HG03108 (cell line): ENCODE measurements at regions not wholly inside any gene's neighbourhood (a gene's known extent, or its start where the extent isn't known, plus 50 kb on each side); places are given as distances from the start of the nearest gene placed in this dataset.
"Not testable (repeated sequence)": the region's sequence is repeated elsewhere in the genome, so short reads cannot be mapped to it uniquely, and the experiment has no call there.

ENCODE experiments used
- ATAC-seq: cut with Tn5 transposase; IDR thresholded peaks from one replicate; pipeline ENCODE4 v1.9.1; 2021; ENCODE audit warnings: moderate library complexity; ENCODE audit not compliant: unreplicated experiment

- not testable (repeated sequence) for ATAC-seq
These were observed 192.0 kb upstream of the ETV3 start for GRCh38 chr1:157330177-157330576.

GRCh38 chr1:157328120-157328519 lies 189.9 kb upstream of the ETV3 start:
- ATAC-seq: not testable (repeated sequence)

GRCh38 chr1:157326173-157326859 lies 188.1 kb upstream of the ETV3 start:
- ATAC-seq: no peak

GRCh38 chr1:157325220-157325619 lies 187.0 kb upstream of the ETV3 start:
- no peak for ATAC-seq

- not testable (repeated sequence) for ATAC-seq
These were observed 183.8 kb upstream of the ETV3 start for GRCh38 chr1:157321972-157322371.

GRCh38 chr1:157319567-157319966 lies 181.4 kb upstream of the ETV3 start:
- ATAC-seq: no peak

GRCh38 chr1:157317229-157317628 lies 179.0 kb upstream of the ETV3 start:
- ATAC-seq: not testable (repeated sequence)

GRCh38 chr1:157315544-157315943 lies 177.3 kb upstream of the ETV3 start:
- no peak for ATAC-seq

- ATAC-seq: no peak
These were observed 176.2 kb upstream of the ETV3 start for GRCh38 chr1:157314408-157314807.

- ATAC-seq: no peak
These were observed 175.1 kb upstream of the ETV3 start for GRCh38 chr1:157313240-157313807.

- ATAC-seq: no peak
These were observed 174.1 kb upstream of the ETV3 start for GRCh38 chr1:157312082-157312812.

GRCh38 chr1:157311730-157312081 lies 173.5 kb upstream of the ETV3 start:
- no peak for ATAC-seq

- ATAC-seq: not testable (repeated sequence)
These were observed 172.9 kb upstream of the ETV3 start for GRCh38 chr1:157310805-157311729.

GRCh38 chr1:157310401-157310800 lies 172.2 kb upstream of the ETV3 start:
- ATAC-seq: no peak

GRCh38 chr1:157307491-157307890 lies 169.3 kb upstream of the ETV3 start:
- peak; percentile 63 for ATAC-seq

- ATAC-seq: no peak
These were observed 168.7 kb upstream of the ETV3 start for GRCh38 chr1:157306896-157307295.

GRCh38 chr1:157304271-157304670 lies 166.1 kb upstream of the ETV3 start:
- ATAC-seq: no peak

- ATAC-seq: no peak
These were observed 164.5 kb upstream of the ETV3 start for GRCh38 chr1:157302724-157303123.

GRCh38 chr1:157302199-157302497 lies 164.0 kb upstream of the ETV3 start:
- ATAC-seq: no peak

- ATAC-seq: no peak
These were observed 163.4 kb upstream of the ETV3 start for GRCh38 chr1:157301477-157302198.
